ENCODE measurements at regions not wholly inside any gene's neighbourhood (a gene's known extent, or its start where the extent isn't known, plus 50 kb on each side); places are given as distances from the start of the nearest gene placed in this dataset.

- intact Hi-C loops (cut with DNase I; ENCODE audit: low total_unique reads): no loop called here
- 83 to 93% (median 89%) methylated on average over 9 of the region's 9 CpGs for WGBS, 5 donors
These were observed 114.1 kb upstream of the SLITRK1 start for GRCh38 chr13:83996415-83996814.

GRCh38 chr13:83995930-83996329 is 113.7 kb upstream of the SLITRK1 start:
- Histone ChIP-seq H3K4me3 (no peak overlapping the region), H3K9me3 (peaks cover 0 to 6% (median 0%) of the 10 kb centered on the region in 8 donors), H3K4me1 (no peaks in the 10 kb centered on the region), H3K36me3 (no peaks in the 10 kb centered on the region), H3K27me3 (replicated peaks in 1 of 7) (no peaks in the 10 kb centered on the region), H3K27ac (no peak overlapping the region)
- TF ChIP-seq CTCF (IDR thresholded peaks at IDR 0.05 in 8 of 11, conservative IDR thresholded peaks at IDR 0.05 in 3 of 11) (no peak), POLR2A (IDR thresholded peaks at IDR 0.05) (no peak), POLR2AphosphoS5 (IDR thresholded peaks at IDR 0.05) (no peak)
- intact Hi-C loops (cut with DNase I; ENCODE audit: low total_unique reads): no loop called here
- DNase-seq: no peak
- WGBS, 5 donors: 87 to 94% (median 92%) methylated on average over 7 of the region's 7 CpGs

More at GRCh38 chr13:83996415-83996814, 114.1 kb upstream of the SLITRK1 start:
- TF ChIP-seq POLR2A (IDR thresholded peaks at IDR 0.05) (no peak), POLR2AphosphoS5 (IDR thresholded peaks at IDR 0.05) (no peak), CTCF (IDR thresholded peaks at IDR 0.05 in 8 of 11, conservative IDR thresholded peaks at IDR 0.05 in 3 of 11) (no peak)
- DNase-seq: no peak
- H3K9me3 ChIP-seq: peaks cover 0 to 6% (median 0%) of the 10 kb centered on the region in 8 donors
- no peaks in the 10 kb centered on the region for H3K36me3 ChIP-seq
- no peaks in the 10 kb centered on the region for H3K4me1 ChIP-seq
- no peaks in the 10 kb centered on the region for H3K27me3 ChIP-seq (replicated peaks in 1 of 7)
- no peak overlapping the region for H3K4me3 ChIP-seq
- no peak overlapping the region for H3K27ac ChIP-seq

GRCh38 chr13:83992566-83993358 is 110.5 kb upstream of the SLITRK1 start:
- WGBS, 5 donors: 74 to 87% (median 80%) methylated on average over 13 of the region's 13 CpGs

More at GRCh38 chr13:83992566-83993358, 110.5 kb upstream of the SLITRK1 start:
- no peaks in the 10 kb centered on the region for H3K4me1 ChIP-seq
- no peak for TF ChIP-seq CTCF (IDR thresholded peaks at IDR 0.05 in 8 of 11, conservative IDR thresholded peaks at IDR 0.05 in 3 of 11)
- no peak for TF ChIP-seq POLR2A (IDR thresholded peaks at IDR 0.05)
- TF ChIP-seq POLR2AphosphoS5 (IDR thresholded peaks at IDR 0.05): no peak
- no peak overlapping the region for H3K27ac ChIP-seq
- H3K4me3 ChIP-seq: no peak overlapping the region
- H3K36me3 ChIP-seq: no peaks in the 10 kb centered on the region
- no peak for DNase-seq
- no peaks in the 10 kb centered on the region for H3K9me3 ChIP-seq
- H3K27me3 ChIP-seq (replicated peaks in 1 of 7): no peaks in the 10 kb centered on the region
- intact Hi-C loops (cut with DNase I; ENCODE audit: low total_unique reads): no loop called here
